ENCODE measurements at regions not wholly inside any gene's neighbourhood (a gene's known extent, or its start where the extent isn't known, plus 50 kb on each side); places are given as distances from the start of the nearest gene placed in this dataset.
"Not testable (repeated sequence)": the region's sequence is repeated elsewhere in the genome, so short reads cannot be mapped to it uniquely, and the experiment has no call there.

DNA sequence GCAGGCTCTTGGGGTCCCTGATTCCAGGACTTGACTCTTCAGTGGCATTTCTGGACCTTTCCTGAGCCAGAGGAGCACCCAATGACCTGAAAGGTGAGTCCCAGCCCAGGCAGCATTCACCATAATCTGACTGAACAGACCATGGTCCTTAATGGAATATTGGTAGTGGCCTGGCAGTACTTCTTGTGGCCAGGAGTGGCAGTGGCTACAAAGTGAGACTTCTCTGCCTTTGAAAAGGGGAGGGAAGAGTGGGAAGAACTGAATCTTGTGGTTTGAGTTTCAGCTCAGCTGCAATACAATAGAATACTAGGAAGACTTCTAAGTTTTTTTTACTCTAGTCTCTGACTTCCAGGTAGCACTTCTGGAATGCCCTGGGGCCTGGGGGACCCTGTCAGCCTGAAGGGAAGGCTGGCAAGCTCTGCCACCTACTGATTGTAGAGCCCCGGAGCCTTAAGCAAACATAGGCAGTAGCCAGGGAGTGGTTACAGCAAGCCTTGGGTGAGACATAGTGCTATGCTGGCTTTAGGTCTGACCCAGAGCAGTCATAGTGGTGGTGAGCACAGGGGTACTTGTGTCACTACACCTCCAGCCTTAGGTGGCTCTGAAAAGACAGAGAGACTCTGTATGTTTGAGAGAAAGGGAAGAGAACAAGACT, 674.2 kb upstream of the MANEA start:
- no peak for DNase-seq

DNA sequence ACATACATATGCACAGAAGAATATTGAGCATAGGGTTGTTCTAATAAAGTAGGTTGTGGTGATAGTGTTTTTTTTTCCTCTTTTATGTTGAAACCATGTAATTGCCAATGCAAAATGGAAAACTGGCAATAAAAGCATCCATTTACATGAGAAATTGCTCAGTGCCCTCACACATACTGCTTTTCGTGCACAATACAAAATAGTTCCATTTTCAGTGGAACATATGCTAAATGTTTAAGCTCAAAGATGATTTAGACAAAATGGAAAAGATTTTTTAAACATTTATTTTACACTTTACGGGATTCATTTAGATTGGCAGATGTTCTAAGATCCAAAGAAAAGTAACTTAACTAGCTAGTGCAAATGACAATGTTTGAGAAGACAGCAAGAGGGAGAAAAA, 678.1 kb upstream of the MANEA start:
- no peak for DNase-seq

DNA sequence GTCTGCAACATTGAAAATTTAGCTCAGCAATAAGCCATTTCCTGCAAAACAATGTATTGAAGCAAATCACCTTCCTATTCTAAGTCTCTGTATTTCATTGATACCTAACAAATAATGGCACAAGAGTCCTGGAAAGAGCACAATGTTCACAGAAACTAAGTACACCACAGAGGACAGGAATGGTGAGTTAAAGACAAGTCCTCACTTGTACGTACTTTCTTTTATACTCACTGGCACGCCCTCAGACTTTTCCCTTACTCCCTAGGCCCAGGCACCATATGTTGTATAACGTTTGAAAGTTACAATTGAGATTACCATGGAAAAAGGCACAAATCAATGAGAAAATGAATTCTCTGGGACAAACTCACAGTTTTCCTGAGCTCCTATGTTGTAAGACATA, 683.0 kb upstream of the MANEA start:
- DNase-seq, result no peak

DNA sequence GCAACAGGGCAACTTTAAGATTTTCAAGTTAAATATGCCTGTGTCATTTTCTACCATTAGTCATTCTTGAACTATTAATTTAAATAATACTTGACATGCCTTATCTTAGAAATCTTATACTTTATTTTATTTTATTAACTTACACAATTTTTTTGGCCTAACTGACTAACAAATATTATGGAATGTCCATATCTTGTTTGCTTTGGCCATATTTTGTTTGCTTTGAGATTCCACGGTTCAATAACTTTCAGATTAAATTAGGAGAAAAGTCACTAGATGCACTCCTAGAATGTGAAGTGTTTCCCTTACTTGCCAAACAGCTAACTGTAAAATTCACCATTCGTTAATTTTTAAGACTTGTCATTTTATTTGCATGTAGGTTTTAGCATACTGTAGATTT, 684.0 kb upstream of the MANEA start:
- no peak for DNase-seq

DNA sequence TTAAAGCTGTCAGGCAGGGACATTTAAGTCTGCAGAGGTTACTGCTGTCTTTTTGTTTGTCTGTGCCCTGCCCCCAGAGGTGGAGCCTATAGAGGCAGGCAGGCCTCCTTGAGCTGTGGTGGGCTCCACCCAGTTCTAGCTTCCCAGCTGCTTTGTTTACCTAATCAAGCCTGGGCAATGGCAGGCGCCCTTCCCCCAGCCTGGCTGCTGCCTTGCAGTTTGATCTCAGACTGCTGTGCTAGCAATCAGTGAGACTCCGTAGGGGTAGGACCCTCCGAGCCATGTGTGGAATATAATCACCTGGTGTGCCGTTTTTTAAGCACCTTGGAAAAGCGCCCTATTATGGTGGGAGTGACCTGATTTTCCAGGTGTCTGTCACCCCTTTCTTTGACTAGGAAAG, 703.5 kb upstream of the MANEA start:
- DNase-seq, result not testable (repeated sequence)

DNA sequence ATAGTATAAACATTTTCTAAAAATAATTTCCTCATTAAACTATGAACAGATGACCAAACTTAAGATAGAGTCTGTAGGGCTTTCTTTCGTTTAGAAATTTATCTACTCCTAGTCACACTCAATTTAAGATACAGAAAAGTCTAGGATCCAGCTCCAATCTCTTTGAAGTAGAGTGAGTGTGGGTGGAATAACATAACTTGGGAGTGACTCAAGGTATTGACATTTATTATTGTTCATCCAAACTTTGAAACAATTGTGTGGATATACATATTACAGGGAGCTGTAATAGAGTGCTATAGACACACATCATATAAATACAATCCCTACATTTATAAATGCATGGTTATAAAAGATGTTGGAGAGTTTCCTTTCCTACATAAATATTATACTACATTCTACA, 715.2 kb upstream of the MANEA start:
- no peak for DNase-seq

DNA sequence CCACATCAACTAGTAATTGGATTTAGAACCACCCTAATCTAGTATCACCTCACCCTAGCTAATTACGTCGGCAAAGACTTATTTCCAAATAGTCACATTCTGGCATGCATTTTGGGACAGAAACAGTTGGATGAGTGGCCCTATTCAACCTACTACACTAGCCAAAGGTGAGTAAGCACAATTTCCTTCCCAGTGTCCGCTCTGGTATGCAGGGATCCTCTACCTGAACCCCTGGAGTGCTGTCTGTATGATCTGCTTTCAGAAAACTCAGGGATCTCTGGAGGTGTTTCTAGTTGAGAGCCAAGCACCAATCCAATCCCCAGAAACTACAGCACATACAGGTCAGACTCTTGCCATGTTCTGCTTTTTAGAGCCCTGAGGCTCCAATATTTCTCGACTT, 717.4 kb upstream of the MANEA start:
- no peak for DNase-seq

DNA sequence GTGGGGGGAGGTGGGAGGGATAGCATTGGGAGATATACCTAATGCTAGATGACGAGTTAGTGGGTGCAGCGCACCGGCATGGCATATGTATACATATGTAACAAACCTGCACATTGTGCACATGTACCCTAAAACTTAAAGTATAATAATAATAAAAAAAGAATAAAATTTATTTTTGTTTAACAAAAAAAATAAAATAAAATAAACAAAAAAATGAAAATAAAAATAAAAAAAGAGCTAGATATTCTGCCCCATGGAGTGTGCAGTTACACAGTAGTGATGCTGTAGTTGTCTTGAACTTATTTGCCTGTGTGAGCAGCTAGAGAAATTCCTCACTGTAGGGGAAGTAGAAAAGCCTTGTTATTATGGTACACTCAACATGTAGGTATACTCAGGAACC, 720.3 kb upstream of the MANEA start:
- not testable (repeated sequence) for DNase-seq

DNA sequence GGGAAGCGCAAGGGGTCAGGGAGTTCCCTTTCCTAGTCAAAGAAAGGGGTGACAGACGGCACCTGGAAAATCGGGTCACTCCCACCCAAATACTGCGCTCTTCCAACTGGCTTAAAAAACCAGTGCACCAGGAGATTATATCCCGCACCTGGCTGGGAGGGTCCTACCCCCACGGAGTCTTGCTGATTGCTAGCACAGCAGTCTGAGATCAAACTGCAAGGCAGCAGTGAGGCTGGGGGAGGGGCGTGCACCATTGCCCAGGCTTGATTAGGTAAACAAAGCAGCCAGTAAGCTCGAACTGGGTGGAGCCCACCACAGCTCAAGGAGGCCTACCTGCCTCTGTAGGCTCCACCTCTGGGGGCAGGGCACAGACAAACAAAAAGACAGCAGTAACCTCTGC, 726.0 kb upstream of the MANEA start:
- DNase-seq, result not testable (repeated sequence)

DNA sequence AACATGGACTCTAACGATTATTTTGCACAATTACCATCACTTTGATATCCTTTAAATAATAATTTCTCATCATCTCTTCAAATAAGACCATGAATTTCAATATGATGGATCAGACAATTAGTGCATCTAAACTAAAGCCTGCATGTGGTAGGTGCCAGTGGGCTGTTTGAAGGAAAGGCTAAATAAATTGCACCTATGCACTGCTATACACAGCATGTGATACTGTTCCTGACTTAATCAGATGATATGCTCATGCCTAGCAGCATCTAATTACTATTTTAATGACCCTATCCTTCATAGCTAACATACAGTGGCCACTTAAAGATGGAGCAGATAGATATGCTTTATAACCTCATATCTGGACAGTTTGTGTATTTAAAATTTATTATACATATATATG, 731.6 kb upstream of the MANEA start:
- DNase-seq, result no peak

DNA sequence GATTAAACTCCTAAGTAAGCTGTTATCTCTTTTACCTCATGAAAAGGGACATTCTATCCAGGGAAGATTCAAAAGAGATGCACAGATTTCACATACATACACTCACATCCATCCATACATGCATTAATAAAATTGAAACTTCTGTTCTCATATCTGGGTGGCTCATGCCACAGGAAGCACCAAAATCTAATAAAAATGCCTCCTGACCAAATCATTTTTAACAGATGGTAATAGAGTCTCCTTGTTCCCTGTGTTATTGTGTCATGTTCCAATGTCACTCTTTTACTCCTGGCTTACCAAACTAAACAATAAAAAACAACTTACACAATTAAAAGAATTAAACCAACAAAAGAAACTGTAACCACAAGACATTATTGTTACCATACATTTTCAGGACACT, 742.1 kb upstream of the MANEA start:
- DNase-seq, result no peak

DNA sequence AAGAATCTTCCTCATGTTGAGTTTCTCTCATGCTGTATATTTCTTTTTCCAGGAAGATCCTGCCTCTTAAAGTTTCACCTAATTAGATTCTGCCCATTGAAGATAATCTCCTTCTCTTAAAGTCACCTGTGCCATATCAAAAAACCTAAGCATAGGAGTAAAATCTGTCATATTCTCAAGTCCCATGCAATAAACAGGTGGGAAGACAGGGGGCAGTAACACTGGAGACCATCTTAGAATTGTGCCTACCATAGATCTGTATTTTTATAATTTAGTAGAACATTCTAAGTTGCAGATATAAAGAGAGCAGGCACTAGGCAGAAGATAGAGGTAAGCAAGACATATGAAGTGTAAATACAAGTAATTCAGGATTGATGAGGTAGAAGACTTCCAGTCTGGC, 763.5 kb upstream of the MANEA start:
- no peak for DNase-seq

DNA sequence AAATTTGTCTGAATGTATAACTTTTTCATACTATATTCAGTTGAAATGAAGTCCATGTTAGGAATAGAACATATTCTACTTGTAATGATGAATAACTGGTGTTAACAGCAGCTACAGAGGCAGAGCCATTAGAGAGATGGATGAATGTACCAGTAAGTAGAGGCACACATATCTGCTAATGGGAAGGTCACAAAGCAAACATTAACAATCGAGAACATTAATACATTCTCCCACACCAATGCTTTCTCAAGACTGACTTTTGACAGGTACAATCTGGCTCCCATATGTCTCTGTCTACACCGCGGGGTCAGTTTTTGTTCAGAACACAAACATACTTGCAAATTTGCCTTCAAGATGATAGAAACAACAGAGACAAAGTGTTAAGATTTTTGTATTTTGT, 776.0 kb upstream of the MANEA start:
- DNase-seq, result no peak

DNA sequence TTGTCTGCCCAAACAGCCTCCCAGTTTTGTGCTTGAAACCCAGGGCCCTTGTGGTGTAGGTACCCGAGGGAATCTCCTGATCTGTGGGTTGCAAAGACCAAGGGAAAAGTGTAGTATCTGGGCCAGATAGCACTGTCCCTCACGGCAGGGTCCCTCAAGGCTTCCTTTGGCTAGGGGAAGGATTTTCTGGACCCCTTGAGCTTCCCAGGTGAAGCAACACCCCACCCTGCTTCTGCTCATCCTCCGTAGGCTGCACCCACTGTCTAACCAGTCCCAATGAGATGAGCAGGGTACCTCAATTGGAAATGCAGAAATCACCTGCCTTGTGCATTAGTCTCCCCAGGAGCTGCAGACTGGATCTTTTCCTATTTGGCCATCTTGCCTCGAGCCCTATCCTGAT, 791.8 kb upstream of the MANEA start:
- DNase-seq, result no peak

DNA sequence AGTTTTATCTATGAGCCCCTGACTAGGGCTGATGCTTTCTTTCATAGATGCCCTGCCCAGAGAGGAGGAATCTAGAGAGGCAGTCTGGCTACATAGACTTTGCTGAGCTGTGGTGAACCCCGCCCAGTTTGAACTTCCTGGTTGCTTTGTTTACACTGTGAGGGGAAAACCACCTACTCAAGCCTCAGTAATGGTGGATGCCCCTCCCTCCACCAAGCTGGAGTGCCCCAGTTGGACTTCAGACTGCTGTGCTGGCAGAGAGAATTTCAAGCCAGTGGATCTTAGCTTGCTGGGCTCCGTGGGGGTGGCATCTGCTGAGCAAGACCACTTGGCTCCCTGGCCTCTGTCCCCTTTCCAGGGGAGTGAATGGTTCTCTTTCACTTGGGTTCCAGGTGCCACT, 792.3 kb upstream of the MANEA start:
- DNase-seq, result not testable (repeated sequence)

DNA sequence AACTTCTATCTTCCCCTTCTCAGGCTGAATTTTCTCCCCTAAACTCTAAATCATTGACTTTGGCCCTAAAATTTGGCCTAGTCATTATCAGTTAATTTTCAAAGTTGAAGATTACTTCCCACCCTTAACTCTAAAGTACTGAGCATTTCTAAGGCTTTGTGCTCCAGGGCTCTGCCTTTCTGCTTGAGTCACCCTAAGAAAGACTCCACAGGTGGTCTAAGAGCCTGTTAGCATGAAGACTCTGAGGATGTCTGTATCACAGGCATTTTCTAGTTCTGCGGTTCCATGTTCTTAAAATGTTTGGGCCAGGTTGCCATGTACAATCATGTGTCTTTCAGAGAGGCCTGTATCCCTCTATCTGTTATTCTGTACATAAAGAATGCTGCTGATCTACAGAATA, 808.1 kb upstream of the MANEA start:
- no peak for DNase-seq

DNA sequence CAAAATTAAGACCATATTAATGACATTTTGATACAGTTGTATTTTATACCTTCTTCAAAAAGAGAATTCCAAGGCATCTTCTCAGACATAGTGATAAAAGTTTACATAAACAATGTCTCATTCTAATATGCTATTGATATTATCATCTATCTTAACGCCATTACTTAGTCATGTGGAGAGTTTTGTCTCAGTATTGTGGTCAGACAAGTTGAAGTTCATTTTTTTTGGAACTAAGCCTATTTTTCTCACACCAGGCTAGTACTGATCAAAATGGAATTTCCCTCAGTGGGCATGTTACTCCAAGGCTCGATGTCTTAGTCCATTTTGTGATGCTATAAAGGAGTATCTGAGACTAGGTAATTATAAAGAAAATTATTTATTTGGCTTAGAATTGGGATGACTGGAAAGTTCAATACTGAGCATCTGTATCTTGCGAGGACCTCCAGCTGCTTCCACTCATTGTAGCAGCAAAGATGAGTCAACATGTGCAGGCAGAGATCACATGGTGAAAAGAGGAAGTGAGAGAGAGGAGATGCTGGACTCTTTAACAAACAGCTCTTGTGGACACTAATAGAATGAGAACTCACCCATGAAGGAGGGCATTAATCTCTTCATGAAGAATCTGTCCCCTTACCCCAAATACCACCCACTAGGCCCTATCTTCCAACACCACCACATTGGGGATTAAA, 825.5 kb upstream of the MANEA start:
- no peak for DNase-seq

DNA sequence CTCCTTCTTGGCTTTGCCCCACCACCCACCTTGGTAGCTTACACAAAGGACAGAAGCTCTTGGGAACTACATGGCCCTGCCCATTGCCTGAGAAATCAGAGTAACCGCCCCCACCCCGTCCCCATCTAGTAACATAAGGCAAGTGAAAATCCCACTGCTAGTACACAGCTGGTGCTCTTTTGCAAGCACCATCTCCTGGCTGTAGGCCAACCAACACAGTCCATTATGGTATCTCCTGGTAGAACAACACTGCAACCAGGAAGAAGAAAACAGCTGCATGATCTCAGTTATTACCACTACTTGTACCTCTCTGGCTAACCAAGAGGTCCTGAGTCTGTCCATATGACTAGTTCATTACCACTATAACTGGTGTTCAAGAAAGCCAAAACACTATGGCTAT, 841.1 kb upstream of the MANEA start:
- no peak for DNase-seq

DNA sequence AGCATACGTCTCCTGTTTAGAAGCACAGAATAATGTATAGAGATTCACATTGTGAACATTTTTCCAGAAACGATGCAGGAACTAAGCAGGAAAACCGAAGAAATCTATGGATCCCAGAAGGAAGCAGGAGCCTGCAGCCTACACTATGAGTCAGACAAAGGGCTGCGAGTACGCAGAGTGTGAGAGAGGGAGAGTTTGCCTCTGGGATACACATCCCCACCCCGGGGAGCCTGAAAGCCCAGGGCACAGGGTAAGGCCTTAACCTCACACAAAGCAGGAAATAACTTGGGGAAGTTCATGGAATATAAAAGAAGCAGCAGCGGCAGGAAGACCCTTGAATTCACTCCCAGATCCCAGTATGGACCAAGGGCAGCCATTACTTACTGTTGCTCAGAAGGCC, 842.1 kb upstream of the MANEA start:
- DNase-seq, result no peak

DNA sequence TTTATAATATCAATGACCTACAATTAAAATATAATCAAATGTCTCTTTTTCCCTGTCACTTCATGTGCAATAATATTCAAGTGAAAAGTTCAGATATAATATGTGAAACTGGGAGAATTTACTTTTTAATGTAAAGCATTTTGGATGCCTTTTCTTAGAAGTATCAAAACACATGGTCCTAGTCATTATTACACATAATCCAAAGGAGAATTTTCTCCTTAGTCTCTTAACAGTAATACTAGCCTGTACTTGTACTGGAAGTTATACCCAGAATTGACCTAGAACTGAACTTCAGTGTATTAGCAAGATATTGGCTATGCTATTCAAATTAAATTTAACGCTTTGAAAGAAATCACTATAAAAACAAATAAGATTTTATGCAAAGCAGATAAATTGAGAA, 842.6 kb upstream of the MANEA start:
- DNase-seq, result no peak

DNA sequence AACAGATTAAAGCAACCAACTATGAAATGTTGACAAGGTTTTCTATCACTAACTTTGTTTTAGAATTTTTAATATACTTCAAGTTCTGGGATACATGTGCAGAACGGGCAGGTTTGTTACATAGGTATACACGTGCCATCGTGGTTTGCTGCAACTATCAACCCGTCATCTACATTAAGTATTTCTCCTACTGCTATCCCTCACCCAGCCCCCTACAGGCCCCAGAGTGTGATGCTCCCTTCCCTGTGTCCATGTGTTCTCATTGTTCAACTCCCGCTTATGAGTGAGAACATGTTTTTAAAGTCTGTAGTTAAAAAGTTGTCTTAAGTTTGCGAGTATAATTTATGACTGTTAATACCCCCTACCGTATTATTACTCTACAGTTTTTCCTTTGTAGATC, 844.3 kb upstream of the MANEA start:
- DNase-seq, result no peak

DNA sequence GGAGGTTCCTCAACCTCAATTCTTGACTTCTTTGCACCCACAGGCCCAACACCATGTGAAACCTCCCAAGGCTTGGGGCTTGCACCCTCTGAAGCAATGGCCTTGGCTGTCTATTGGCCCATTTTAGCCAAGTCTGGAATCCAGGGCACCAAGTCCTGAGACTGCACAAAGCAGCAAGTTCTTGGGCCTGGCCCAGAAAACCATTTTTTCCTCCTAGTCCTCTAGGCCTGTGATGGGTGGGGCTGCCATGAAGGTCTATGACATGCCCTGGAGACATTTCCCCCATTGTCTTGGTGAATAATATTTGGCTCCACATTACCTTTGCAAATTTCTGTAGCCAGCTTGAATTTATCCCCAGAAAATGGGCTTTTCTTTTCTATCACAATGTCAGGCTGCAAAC, 849.6 kb upstream of the MANEA start:
- no peak for DNase-seq

DNA sequence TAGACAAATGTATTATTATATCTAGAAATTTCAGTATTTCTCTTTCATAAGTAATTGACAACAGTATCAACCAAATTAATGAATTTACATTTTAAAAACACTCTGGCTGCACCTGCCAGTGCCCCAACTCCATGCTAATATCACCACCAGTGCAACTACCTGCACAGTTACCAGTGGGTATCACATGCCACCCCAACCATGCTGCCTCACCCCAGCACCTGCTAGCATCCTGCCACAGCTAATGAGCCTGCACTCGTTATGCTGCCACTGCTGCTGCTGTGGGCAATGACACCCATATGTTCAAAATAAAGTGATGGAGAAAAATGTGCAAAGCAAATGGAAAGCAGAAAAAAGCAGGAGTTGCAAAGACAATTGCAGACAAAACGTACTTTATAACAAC, 855.9 kb upstream of the MANEA start:
- DNase-seq, result no peak

DNA sequence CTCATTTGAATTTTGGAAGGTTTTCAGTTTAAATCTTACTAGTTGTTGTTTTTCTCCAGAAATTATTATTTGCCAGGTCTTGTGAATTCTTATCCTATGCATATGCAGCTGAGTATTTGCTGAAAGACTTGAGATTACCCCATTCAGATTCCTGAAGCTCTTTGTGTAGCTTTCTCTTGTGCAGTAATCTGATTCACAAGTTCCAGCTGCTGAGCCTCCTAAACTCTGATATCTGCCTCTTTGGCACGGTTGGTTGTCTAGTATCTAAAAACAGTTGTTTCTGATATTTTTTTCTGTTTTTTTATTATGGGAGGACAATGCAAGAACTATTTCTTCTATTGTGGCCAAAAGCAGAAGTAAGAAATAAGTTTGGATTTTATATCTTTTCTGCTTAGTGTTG, 863.9 kb upstream of the MANEA start:
- DNase-seq, result no peak

DNA sequence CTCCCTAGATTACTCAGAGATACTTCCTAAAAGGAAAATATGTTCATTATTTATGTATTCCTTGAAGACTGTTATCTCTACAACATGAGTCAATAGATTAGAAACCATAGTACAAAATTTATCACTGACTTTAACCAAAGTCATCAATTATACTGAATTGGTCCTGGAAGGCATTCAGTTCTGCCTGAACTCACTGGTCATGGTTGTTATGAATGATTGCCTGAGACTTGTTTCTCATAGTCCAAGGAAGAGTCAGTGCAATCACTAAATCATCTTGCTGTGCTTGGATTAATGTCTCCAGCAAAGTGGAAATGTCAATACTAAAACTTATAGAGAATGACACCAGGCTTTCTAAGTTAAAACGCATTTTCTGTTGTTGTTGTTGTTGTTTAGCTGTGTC, 878.6 kb upstream of the MANEA start:
- no peak for DNase-seq

All from midbrain (tissue), 1 donor.